ENCODE measurements at regions not wholly inside any gene's neighbourhood (a gene's known extent, or its start where the extent isn't known, plus 50 kb on each side); places are given as distances from the start of the nearest gene placed in this dataset.
"Not testable (repeated sequence)": the region's sequence is repeated elsewhere in the genome, so short reads cannot be mapped to it uniquely, and the experiment has no call there.

GRCh38 chr13:54611390-54611789 is 1582.8 kb downstream of the OLFM4 start:
- TF ChIP-seq POLR2A (IDR thresholded peaks at IDR 0.05): no peak
- TF ChIP-seq CTCF (IDR thresholded peaks at IDR 0.05): no peak
- Histone ChIP-seq H3K27me3 (no peaks in the 10 kb centered on the region), H3K27ac (no peak overlapping the region), H3K9me3 (no peaks in the 10 kb centered on the region), H3K4me1 (no peaks in the 10 kb centered on the region), H3K36me3 (no peaks in the 10 kb centered on the region), H3K4me3 (no peak overlapping the region)
- ATAC-seq: no peak
- DNase-seq: no peak
- 58 to 83% (median 75%) methylated on average over 5 of the region's 5 CpGs for WGBS, 4 donors
- intact Hi-C loops (cut with DNase I): no loop called here

- ATAC-seq: no peak
- Histone ChIP-seq H3K4me3 (no peak overlapping the region), H3K27me3 (no peaks in the 10 kb centered on the region), H3K4me1 (no peaks in the 10 kb centered on the region), H3K27ac (no peak overlapping the region), H3K9me3 (no peaks in the 10 kb centered on the region), H3K36me3 (no peaks in the 10 kb centered on the region)
- no peak for DNase-seq
- no peak for TF ChIP-seq CTCF (IDR thresholded peaks at IDR 0.05)
- TF ChIP-seq POLR2A (IDR thresholded peaks at IDR 0.05): no peak
- 81 to 89% (median 85%) methylated on average over 5 of the region's 5 CpGs for WGBS, 4 donors
- intact Hi-C loops (cut with DNase I): no loop called here
Measured at GRCh38 chr13:54614726-54615125, 1586.1 kb downstream of the OLFM4 start.

GRCh38 chr13:54626504-54626903 is 1597.9 kb downstream of the OLFM4 start:
- ATAC-seq; H3K36me3 ChIP-seq; H3K27ac ChIP-seq; H3K9me3 ChIP-seq; H3K4me1 ChIP-seq; H3K27me3 ChIP-seq; DNase-seq; H3K4me3 ChIP-seq; intact Hi-C loops (cut with DNase I): not testable (repeated sequence)
- WGBS, 4 donors: 87 to 93% (median 92%) methylated on average over 1 of the region's 1 CpG

- Histone ChIP-seq H3K4me3 (no peak overlapping the region), H3K9me3 (peaks cover 0 to 9% (median 0%) of the 10 kb centered on the region in 12 donors), H3K27ac (no peak overlapping the region), H3K4me1 (no peaks in the 10 kb centered on the region), H3K36me3 (no peaks in the 10 kb centered on the region), H3K27me3 (no peaks in the 10 kb centered on the region)
- DNase-seq (no peak), ATAC-seq (no peak)
- WGBS, 4 donors: 62 to 75% (median 64%) methylated on average over 3 of the region's 3 CpGs
- TF ChIP-seq CTCF (IDR thresholded peaks at IDR 0.05) (no peak), POLR2A (IDR thresholded peaks at IDR 0.05) (no peak)
- intact Hi-C loops (cut with DNase I): no loop called here
Measured at GRCh38 chr13:54627646-54628372, 1599.2 kb downstream of the OLFM4 start.

GRCh38 chr13:54628383-54628782 is 1599.8 kb downstream of the OLFM4 start:
- H3K36me3 ChIP-seq: no peaks in the 10 kb centered on the region
- H3K4me1 ChIP-seq: no peaks in the 10 kb centered on the region
- H3K27ac ChIP-seq: no peak overlapping the region
- DNase-seq (no peak), ATAC-seq (no peak)
- H3K9me3 ChIP-seq: peaks cover 0 to 9% (median 0%) of the 10 kb centered on the region in 12 donors
- WGBS, 4 donors: 66 to 75% (median 72%) methylated on average over 2 of the region's 2 CpGs
- no peaks in the 10 kb centered on the region for H3K27me3 ChIP-seq
- no peak for TF ChIP-seq POLR2A (IDR thresholded peaks at IDR 0.05)
- TF ChIP-seq CTCF (IDR thresholded peaks at IDR 0.05): no peak
- intact Hi-C loops (cut with DNase I): no loop called here
- H3K4me3 ChIP-seq: no peak overlapping the region

Measured in heart left ventricle (tissue), 16 donors.